OCI-LY7 (cell line): ENCODE measurements at regions not wholly inside any gene's neighbourhood (a gene's known extent, or its start where the extent isn't known, plus 50 kb on each side); places are given as distances from the start of the nearest gene placed in this dataset.

ENCODE experiments used
- CTCF ChIP-seq: fragments of 200-600 bp; sonication (generic); conservative IDR thresholded peaks from 2 replicates; pipeline ENCODE4 v1.5.1; 2014; ENCODE audit warnings: mild to moderate bottlenecking, antibody characterized with exemption, low read length, moderate library complexity, mixed read lengths
- EZH2phosphoT487 ChIP-seq: fragments of 200-600 bp; sonication (generic); IDR thresholded peaks from 2 replicates; pipeline ENCODE4 v1.6.1; 2018; ENCODE audit warnings: low read depth, borderline replicate concordance, mild to moderate bottlenecking, mixed run types, antibody characterized with exemption, low read length, moderate library complexity, mixed read lengths

GRCh38 chr5:61735995-61736394 is 403.9 kb downstream of the ZSWIM6 start:
- no peak for TF ChIP-seq CTCF
- TF ChIP-seq EZH2phosphoT487 = no peak
